Nephron progenitor cell (in vitro differentiated cells): ENCODE measurements at regions not wholly inside any gene's neighbourhood (a gene's known extent, or its start where the extent isn't known, plus 50 kb on each side); places are given as distances from the start of the nearest gene placed in this dataset.

Source experiments
- DNase-seq: peaks from one replicate; pipeline ENCODE4 v3.0.0; 2021
- H3K27ac Mint-ChIP-seq: 2 replicates; pipeline ENCODE4 v1.8.0; 2021; ENCODE audit warnings: mild to moderate bottlenecking, moderate library complexity, mixed read lengths
- H3K27me3 Mint-ChIP-seq: 2 replicates; pipeline ENCODE4 v1.8.0; 2021; ENCODE audit warnings: mild to moderate bottlenecking, low read depth, mixed read lengths; ENCODE audit not compliant: poor library complexity
- H3K36me3 Mint-ChIP-seq: 2 replicates; pipeline ENCODE4 v1.8.0; 2021; ENCODE audit warnings: low read depth, mixed read lengths
- H3K4me1 Mint-ChIP-seq: 2 replicates; pipeline ENCODE4 v1.8.0; 2021; ENCODE audit warnings: mixed read lengths
- H3K4me3 Mint-ChIP-seq: 2 replicates; pipeline ENCODE4 v1.8.0; 2021; ENCODE audit warnings: mild to moderate bottlenecking, moderate library complexity, mixed read lengths
- H3K9me3 Mint-ChIP-seq: 2 replicates; pipeline ENCODE4 v1.8.0; 2021; ENCODE audit warnings: mild to moderate bottlenecking, moderate library complexity, mixed read lengths
- TF ChIP-seq, protein P1 (sequence below): fragments of 200-600 bp; sonication (generic); IDR thresholded peaks from 2 replicates; pipeline ENCODE4 v1.5.0; 2021; ENCODE audit warnings: antibody characterized with exemption

DNA sequence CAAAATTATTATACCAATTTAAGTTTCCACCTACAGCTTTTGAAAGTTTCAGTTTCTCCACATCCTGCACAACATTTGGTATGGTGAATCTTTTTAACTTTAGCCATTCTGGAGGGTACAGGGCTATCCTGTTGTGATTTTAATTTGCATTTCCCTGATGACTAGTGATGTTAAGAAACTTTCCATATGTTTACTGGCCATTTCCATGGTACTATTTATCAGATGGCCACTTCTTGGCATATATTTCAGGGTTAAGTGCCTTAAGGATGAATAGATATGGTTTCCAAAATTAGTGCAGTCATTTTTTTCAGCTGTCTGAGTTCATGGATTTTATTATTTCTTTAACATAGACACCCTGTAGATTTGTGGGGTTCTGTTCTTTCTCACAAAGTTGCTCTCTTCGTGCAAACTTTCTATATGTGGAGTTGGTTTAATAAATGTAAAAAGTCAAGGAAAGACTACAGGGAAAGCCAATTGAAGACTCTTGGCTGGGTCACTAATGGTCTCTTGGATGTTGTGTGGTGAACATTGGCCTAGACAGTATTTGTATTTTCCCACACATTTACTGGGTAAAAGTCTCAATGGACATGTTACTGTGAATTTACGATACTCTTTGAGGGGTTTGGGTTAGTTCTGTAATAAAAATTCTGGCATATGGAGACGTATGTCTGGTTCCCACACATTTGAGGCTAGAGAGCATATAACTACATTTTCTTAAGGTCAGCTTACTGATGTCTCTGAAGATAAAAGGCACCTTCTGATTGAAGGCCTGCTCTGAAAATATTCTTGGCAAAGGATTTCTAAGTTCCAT is 147.5 kb upstream of the PDZRN3 start:
- no peaks in the 10 kb centered on the region for H3K27me3 Mint-ChIP-seq
- H3K4me1 Mint-ChIP-seq: peaks cover 9% of the 10 kb centered on the region
- no peak for DNase-seq
- peaks cover 11% of the 10 kb centered on the region for H3K9me3 Mint-ChIP-seq
- no peak overlapping the region for H3K27ac Mint-ChIP-seq
- TF ChIP-seq, protein P1, sequence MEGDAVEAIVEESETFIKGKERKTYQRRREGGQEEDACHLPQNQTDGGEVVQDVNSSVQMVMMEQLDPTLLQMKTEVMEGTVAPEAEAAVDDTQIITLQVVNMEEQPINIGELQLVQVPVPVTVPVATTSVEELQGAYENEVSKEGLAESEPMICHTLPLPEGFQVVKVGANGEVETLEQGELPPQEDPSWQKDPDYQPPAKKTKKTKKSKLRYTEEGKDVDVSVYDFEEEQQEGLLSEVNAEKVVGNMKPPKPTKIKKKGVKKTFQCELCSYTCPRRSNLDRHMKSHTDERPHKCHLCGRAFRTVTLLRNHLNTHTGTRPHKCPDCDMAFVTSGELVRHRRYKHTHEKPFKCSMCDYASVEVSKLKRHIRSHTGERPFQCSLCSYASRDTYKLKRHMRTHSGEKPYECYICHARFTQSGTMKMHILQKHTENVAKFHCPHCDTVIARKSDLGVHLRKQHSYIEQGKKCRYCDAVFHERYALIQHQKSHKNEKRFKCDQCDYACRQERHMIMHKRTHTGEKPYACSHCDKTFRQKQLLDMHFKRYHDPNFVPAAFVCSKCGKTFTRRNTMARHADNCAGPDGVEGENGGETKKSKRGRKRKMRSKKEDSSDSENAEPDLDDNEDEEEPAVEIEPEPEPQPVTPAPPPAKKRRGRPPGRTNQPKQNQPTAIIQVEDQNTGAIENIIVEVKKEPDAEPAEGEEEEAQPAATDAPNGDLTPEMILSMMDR: no peak
- H3K36me3 Mint-ChIP-seq: no peaks in the 10 kb centered on the region
- H3K4me3 Mint-ChIP-seq: no peak overlapping the region

- TF ChIP-seq, protein P1: no peak
- H3K4me3 Mint-ChIP-seq: no peak overlapping the region
- DNase-seq: no peak
These were observed 144.0 kb upstream of the PDZRN3 start for GRCh38 chr3:73768524-73769308.

GRCh38 chr3:73766599-73767381 is 142.0 kb upstream of the PDZRN3 start:
- no peak overlapping the region for H3K4me3 Mint-ChIP-seq
- H3K4me1 Mint-ChIP-seq: peaks cover 6% of the 10 kb centered on the region
- TF ChIP-seq, protein P1: no peak
- H3K36me3 Mint-ChIP-seq: no peaks in the 10 kb centered on the region
- no peak overlapping the region for H3K27ac Mint-ChIP-seq
- H3K27me3 Mint-ChIP-seq: no peaks in the 10 kb centered on the region
- DNase-seq: no peak
- H3K9me3 Mint-ChIP-seq: peaks cover 14% of the 10 kb centered on the region

More at GRCh38 chr3:73768524-73769308, 144.0 kb upstream of the PDZRN3 start:
- Mint-ChIP-seq H3K9me3 (peaks cover 14% of the 10 kb centered on the region), H3K27me3 (no peaks in the 10 kb centered on the region), H3K36me3 (no peaks in the 10 kb centered on the region), H3K4me1 (peaks cover 11% of the 10 kb centered on the region), H3K27ac (no peak overlapping the region)

DNA sequence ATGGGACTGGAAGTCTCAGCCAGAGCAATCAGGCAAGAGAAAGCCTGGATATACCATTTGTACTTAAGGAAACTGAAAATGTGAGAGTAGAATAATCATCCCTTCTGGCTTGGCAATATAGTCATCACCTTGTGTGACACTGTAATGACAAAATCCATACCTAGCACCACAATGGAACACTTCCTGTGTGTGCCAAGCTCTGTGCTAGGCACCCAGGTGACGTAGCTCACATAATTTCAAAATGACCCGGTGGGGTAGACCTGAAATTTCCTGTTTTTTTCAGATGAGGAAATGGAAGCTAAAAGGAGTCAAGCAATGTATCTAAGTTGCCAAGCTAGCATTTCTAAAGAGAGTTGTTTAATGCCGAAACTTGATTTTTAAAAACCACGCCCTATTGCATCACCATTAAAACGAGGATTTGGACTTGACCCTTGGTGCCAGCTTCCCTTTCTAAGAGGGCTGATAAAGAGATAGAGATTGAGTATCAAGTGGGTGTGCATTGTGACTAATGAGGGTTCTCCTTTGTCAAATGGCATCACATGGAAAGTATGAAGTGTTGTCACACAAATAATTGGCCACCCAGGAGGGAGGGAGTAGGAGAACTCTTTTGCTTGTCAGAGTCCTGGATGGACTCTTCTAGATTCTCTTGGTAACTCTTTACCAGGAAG is 141.3 kb upstream of the PDZRN3 start:
- peaks cover 6% of the 10 kb centered on the region for H3K4me1 Mint-ChIP-seq
- H3K27ac Mint-ChIP-seq: no peak overlapping the region
- H3K4me3 Mint-ChIP-seq: no peak overlapping the region
- DNase-seq: no peak
- TF ChIP-seq, protein P1: no peak
- H3K27me3 Mint-ChIP-seq: no peaks in the 10 kb centered on the region
- H3K9me3 Mint-ChIP-seq: peaks cover 14% of the 10 kb centered on the region
- no peaks in the 10 kb centered on the region for H3K36me3 Mint-ChIP-seq

- Mint-ChIP-seq H3K36me3 (no peaks in the 10 kb centered on the region), H3K27me3 (no peaks in the 10 kb centered on the region), H3K9me3 (peaks cover 3% of the 10 kb centered on the region), H3K4me1 (peaks cover 20% of the 10 kb centered on the region), H3K4me3 (no peak overlapping the region), H3K27ac (no peak overlapping the region)
- TF ChIP-seq, protein P1: no peak
- no peak for DNase-seq
These were observed 138.1 kb upstream of the PDZRN3 start for GRCh38 chr3:73762855-73763254.
